Vagina (tissue), 2 donors: ENCODE measurements at regions not wholly inside any gene's neighbourhood (a gene's known extent, or its start where the extent isn't known, plus 50 kb on each side); places are given as distances from the start of the nearest gene placed in this dataset.
A peak's percentile ranks its signal among the peaks of the same experiment; 100 is the strongest.

ENCODE experiments used
- DNase-seq, 2 donors: peaks; one replicate each; pipeline ENCODE4 v3.0.0-alpha.2; 2017; ENCODE audit errors: extremely low spot score in 2 of 2
- H3K27ac ChIP-seq: fragments of 200-600 bp; sonication (generic); one replicate; pipeline ENCODE4 v1.5.1; 2019
- H3K27me3 ChIP-seq: fragments of 200-600 bp; sonication (generic); one replicate; pipeline ENCODE4 v1.5.1; 2019
- H3K36me3 ChIP-seq, 2 donors: fragments of 200-600 bp; sonication (generic); one replicate each; pipeline ENCODE4 v1.5.1; 2017 to 2019
- H3K4me1 ChIP-seq: fragments of 200-600 bp; sonication (generic); one replicate; pipeline ENCODE4 v1.5.1; 2019
- H3K4me3 ChIP-seq, 2 donors: fragments of 200-600 bp; sonication (generic); 1 replicate in 1 of 2; 2 replicates in 1 of 2; pipeline ENCODE4 v1.5.1; 2016 to 2019
- H3K9me3 ChIP-seq: fragments of 200-600 bp; sonication (generic); one replicate; pipeline ENCODE4 v1.5.1; 2019
- CTCF ChIP-seq, 3 experiments: fragments of 450-650 bp in 2 of 3; fragments of 200-600 bp in 1 of 3; sonication (generic) in 1 of 3; IDR thresholded peaks; one replicate each; pipeline ENCODE4 v1.5.1; 2017 to 2019; ENCODE audit warnings: antibody characterized with exemption in 3 of 3, mild to moderate bottlenecking in 2 of 3, moderate library complexity in 2 of 3
- POLR2A ChIP-seq, 2 donors: fragments of 450-650 bp; IDR thresholded peaks; one replicate each; pipeline ENCODE4 v1.6.1; 2017; ENCODE audit warnings: antibody characterized with exemption in 2 of 2, mild to moderate bottlenecking in 2 of 2, moderate library complexity in 2 of 2
- POLR2AphosphoS5 ChIP-seq, 2 donors: sonication (generic); formaldehyde crosslinking; IDR thresholded peaks; one replicate each; pipeline ENCODE4 v1.9.0; 2017; ENCODE audit warnings: antibody characterized with exemption in 2 of 2, mild to moderate bottlenecking in 2 of 2, low read depth in 1 of 2; ENCODE audit not compliant: insufficient read depth in 1 of 2
- intact Hi-C: fragments of 100-400 bp; cut with DNase I; formaldehyde crosslinking; loops from one replicate; pipeline ENCODE4 v1.15.1; 2023

GRCh38 chr12:13465635-13466034 is 269.1 kb downstream of the EMP1 start:
- intact Hi-C loops, result no loop called here
- no peaks in the 10 kb centered on the region for H3K9me3 ChIP-seq
- H3K4me1 ChIP-seq, result no peaks in the 10 kb centered on the region
- no peak overlapping the region for H3K4me3 ChIP-seq
- H3K36me3 ChIP-seq, result no peaks in the 10 kb centered on the region
- DNase-seq, result no peak
- H3K27me3 ChIP-seq, result no peaks in the 10 kb centered on the region
- no peak overlapping the region for H3K27ac ChIP-seq
- TF ChIP-seq CTCF (IDR thresholded peaks at IDR 0.05), result no peak
- TF ChIP-seq POLR2AphosphoS5 (IDR thresholded peaks at IDR 0.05; ENCODE audit: insufficient read depth in 1 of 2, low read depth in 1 of 2), result no peak
- no peak for TF ChIP-seq POLR2A (IDR thresholded peaks at IDR 0.05)

- DNase-seq, result no peak
- Histone ChIP-seq H3K9me3 (no peaks in the 10 kb centered on the region), H3K4me1 (no peaks in the 10 kb centered on the region), H3K27ac (no peak overlapping the region), H3K27me3 (no peaks in the 10 kb centered on the region), H3K36me3 (no peaks in the 10 kb centered on the region), H3K4me3 (no peak overlapping the region)
- intact Hi-C loops, result no loop called here
- TF ChIP-seq CTCF (IDR thresholded peaks at IDR 0.05) (no peak), POLR2AphosphoS5 (IDR thresholded peaks at IDR 0.05; ENCODE audit: insufficient read depth in 1 of 2, low read depth in 1 of 2) (no peak), POLR2A (IDR thresholded peaks at IDR 0.05) (no peak)
Observed at GRCh38 chr12:13463189-13463588, 266.7 kb downstream of the EMP1 start.

- no peak overlapping the region for H3K4me3 ChIP-seq
- no peaks in the 10 kb centered on the region for H3K4me1 ChIP-seq
- H3K36me3 ChIP-seq, result no peaks in the 10 kb centered on the region
- TF ChIP-seq POLR2A (IDR thresholded peaks at IDR 0.05) (no peak), POLR2AphosphoS5 (IDR thresholded peaks at IDR 0.05; ENCODE audit: insufficient read depth in 1 of 2, low read depth in 1 of 2) (no peak), CTCF (IDR thresholded peaks at IDR 0.05) (no peak)
- no peaks in the 10 kb centered on the region for H3K9me3 ChIP-seq
- H3K27me3 ChIP-seq, result no peaks in the 10 kb centered on the region
- no peak overlapping the region for H3K27ac ChIP-seq
- intact Hi-C loops, result no loop called here
- DNase-seq, result no peak
Observed at GRCh38 chr12:13462450-13462849, 265.9 kb downstream of the EMP1 start.

- DNase-seq, result peak in 1 of 2 donors; percentile 10
- intact Hi-C loops, result no loop called here
Observed at GRCh38 chr12:13455778-13456144, 259.2 kb downstream of the EMP1 start.

More at GRCh38 chr12:13455778-13456144, 259.2 kb downstream of the EMP1 start:
- TF ChIP-seq POLR2AphosphoS5 (IDR thresholded peaks at IDR 0.05; ENCODE audit: insufficient read depth in 1 of 2, low read depth in 1 of 2) (no peak), CTCF (IDR thresholded peaks at IDR 0.05) (no peak), POLR2A (IDR thresholded peaks at IDR 0.05) (no peak)
- no peak overlapping the region for H3K4me3 ChIP-seq
- no peaks in the 10 kb centered on the region for H3K9me3 ChIP-seq
- H3K36me3 ChIP-seq, result no peaks in the 10 kb centered on the region
- no peaks in the 10 kb centered on the region for H3K4me1 ChIP-seq
- no peaks in the 10 kb centered on the region for H3K27me3 ChIP-seq
- no peak overlapping the region for H3K27ac ChIP-seq
